GM18870 (cell line): ENCODE measurements at regions not wholly inside any gene's neighbourhood (a gene's known extent, or its start where the extent isn't known, plus 50 kb on each side); places are given as distances from the start of the nearest gene placed in this dataset.

ENCODE experiments used
- ATAC-seq: cut with Tn5 transposase; IDR thresholded peaks from one replicate; pipeline ENCODE4 v1.9.1; 2021; ENCODE audit warnings: moderate library complexity; ENCODE audit not compliant: unreplicated experiment

DNA sequence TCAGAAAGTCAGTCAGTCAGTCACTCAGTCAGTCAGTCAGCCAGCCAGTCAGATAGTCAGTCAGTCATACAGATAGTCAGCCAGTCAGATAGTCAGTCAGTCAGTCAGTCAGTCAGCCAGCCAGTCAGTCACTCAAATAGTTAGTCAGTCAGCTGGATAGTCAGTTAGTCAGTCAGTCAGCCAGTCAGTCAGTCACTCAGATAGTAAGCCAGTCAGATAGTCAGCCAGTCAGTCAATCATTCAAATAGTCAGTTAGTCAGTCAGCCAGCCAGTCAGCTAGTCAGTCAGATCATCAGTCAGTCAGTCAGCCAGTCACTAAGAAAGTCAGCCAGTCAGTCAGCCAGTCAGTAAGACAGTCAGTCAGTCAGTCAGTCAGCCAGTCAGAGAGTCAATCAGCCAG lies 477.1 kb downstream of the AGTPBP1 start:
- ATAC-seq: no peak

- ATAC-seq: no peak
Observed at GRCh38 chr9:85263288-85263687, 478.5 kb downstream of the AGTPBP1 start.

DNA sequence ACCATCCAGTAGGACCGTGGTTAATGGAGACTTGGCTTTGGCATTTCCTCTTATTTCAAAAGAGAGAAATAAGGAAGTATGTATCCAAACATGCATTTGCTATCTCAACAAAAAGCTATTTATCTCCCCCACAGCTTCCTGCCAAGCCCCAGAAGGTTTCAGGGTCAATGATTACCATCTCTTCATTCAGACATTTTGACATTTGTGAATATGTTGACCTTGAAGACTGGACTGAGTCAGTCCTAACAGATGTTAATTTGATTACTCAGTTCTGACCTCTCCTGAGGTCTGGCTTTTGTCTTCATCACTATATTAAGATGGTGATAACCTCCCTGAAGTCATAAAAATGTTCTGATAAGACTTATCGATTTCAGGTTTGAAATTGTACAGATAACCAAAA lies 479.4 kb downstream of the AGTPBP1 start:
- ATAC-seq: no peak

GRCh38 chr9:85260275-85260845 lies 481.4 kb downstream of the AGTPBP1 start:
- no peak for ATAC-seq

- peak; percentile 72 for ATAC-seq
Observed at GRCh38 chr9:85258823-85259370, 482.9 kb downstream of the AGTPBP1 start.

GRCh38 chr9:85258236-85258635 lies 483.5 kb downstream of the AGTPBP1 start:
- ATAC-seq: no peak

- ATAC-seq: no peak
Observed at GRCh38 chr9:85249313-85249621, 492.5 kb downstream of the AGTPBP1 start.

- ATAC-seq: no peak
Observed at GRCh38 chr9:85248514-85249312, 493.0 kb downstream of the AGTPBP1 start.

DNA sequence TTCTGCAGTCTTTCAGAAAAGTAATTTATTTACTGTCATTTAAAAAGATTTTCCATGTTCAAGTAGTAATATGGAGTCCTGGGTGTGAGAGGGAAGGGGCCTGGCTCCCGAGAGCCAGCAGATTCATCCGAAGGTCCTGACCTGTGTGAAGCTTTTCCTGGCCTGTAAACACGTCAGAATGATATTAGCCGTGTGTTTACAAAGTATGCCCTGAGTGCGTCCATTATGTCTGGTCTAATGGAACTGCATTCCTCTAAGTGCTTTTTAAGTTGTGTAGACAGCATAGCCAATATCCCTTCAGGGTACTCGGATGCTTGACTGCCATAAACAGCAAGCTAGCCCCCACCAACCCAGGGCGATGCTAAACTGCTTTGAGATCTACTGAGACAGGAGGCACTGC lies 495.2 kb downstream of the AGTPBP1 start:
- ATAC-seq: no peak

DNA sequence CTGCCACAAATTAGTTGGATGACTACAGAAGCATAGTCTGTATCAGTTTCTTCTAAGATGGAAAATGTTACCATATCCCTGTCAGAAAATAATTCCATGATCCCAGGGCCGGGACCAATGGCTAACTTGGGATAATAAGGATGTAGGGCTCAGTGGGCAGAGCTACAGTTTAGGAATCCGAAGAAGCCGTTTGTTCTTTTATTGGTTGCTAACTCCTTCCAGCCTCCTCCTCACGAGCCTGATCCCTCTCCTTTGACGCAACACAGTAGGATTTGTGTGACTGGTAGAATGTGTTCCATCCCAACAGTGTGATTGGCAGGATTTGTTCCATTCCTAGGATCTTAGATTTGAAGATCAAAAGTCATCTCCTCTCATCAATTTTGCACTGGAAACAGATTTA lies 496.9 kb downstream of the AGTPBP1 start:
- no peak for ATAC-seq

DNA sequence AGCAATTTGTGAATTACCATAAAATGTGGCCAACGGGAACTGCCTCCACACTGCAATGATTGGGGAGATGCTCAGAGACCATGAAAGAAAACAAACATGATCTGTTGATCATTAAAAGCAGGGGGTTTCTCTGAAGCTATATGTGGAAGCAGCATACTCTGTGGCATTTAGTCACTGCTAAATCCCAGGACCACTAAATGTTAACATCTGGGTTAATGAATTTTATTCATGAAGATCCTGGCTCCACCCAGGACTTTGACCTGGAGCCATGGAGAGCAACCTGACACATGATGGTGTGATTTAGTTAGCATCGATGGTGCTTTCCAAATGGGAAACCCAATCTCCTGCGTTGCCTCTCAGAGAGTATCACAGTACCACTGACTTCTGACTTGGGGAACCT lies 497.8 kb downstream of the AGTPBP1 start:
- ATAC-seq: no peak

- no peak for ATAC-seq
Observed at GRCh38 chr9:85237478-85237877, 504.3 kb downstream of the AGTPBP1 start.

- ATAC-seq: no peak
Observed at GRCh38 chr9:85230081-85230480, 511.7 kb downstream of the AGTPBP1 start.

DNA sequence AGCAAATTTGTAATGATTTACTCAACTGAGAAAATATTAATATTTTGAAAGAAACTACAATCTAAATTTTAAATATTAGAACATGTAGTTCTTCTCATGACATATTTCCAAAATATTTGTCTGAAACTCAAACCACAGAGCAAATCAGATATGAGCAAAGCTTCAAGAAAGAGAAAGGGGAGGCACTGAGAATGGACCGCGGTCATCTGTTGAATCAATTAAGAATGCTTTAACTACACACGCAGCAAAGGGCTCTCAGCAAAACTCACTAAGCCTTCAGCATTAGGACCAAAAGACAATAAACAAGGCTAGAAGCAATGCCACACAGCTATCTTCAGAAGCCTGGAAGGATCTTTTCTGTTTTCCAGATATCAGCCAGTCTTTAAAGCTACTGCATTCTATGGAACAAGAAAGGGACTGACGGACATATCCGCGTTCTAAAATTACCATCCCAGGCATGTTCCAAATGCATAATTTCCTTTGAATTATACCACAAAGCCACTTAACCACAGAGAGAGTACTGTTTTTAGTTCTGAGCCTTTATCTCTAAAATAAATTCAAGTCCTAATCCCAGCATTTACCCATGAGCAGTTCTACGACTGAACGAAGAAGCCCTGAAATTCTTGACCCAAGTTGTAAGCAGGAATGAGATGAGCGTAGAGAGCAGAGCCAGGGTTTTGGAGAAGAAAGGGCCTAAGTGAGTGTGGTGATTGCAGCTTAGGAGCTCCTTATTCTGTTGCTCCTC lies 513.5 kb downstream of the AGTPBP1 start:
- ATAC-seq: no peak

DNA sequence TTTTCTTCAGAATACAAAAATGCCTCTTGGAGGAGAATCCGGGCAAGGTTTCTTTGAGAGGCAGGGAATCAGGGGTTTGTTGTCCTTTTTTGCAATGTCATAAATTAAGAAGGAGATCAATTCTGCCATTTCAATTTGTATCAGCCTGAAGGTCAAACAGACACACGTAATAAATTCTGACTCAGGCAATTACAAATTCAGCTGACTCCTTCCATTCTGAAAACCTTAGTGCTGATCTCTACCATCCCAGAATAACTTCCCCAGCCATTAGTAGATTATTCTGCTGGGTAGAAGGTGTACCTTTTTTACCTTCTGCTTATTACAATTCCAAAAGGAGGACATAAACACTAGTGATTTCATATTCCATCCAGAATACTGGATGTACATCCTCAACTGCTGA lies 516.6 kb downstream of the AGTPBP1 start:
- ATAC-seq: no peak

GRCh38 chr9:85224729-85225128 lies 517.0 kb downstream of the AGTPBP1 start:
- ATAC-seq: no peak

- ATAC-seq: no peak
Observed at GRCh38 chr9:85224301-85224700, 517.5 kb downstream of the AGTPBP1 start.

DNA sequence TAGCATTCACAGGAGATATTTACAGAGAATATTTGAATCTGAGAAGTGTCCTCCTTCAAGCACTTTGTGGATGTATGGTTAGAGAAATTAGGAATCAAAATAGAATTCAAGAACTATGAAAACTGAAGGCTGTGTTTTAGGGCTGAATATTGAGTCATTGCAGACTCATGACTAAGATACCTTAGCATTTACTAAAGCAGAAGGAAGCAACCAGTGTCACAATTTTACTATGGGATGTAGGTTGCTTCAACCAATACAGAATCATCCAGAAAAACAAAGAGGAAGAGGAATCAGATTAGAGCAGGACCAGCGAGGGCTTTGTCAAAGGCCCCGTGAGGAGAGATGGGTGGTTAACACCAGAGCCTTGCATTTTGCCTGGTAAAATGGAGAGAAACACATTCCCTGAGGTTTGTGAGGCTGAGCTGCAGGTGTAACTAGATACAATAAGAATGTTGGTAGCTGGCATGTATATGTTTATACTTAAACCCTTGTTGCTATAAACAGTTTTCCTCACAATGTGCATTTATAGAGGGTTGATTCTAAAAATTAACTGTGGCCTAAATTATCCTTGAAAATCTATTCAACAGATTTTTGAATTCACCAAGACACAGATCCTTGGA lies 518.1 kb downstream of the AGTPBP1 start:
- ATAC-seq: no peak

GRCh38 chr9:85216601-85217000 lies 525.2 kb downstream of the AGTPBP1 start:
- no peak for ATAC-seq

- no peak for ATAC-seq
Observed at GRCh38 chr9:85215961-85216360, 525.8 kb downstream of the AGTPBP1 start.

DNA sequence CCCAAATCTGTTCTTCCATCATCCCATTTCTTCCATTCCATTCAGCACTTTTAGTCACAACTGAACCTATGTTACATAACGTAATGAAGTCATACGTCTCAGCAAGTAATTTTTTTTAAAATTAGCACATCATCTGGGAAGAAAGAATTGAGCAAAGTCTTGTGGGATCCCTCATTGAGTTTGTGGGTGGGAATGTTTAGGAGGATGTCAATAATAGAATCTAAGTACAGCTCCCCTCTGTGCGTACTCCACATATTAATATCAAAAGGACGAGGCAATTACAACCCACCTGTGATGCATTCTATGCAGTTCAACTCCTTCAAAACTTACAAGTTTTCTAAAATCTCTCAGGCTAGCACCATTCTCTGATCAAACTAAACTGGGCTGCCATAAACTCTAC lies 526.3 kb downstream of the AGTPBP1 start:
- ATAC-seq: no peak
